Dermis blood vessel endothelial cell (primary cell): ENCODE measurements at regions not wholly inside any gene's neighbourhood (a gene's known extent, or its start where the extent isn't known, plus 50 kb on each side); places are given as distances from the start of the nearest gene placed in this dataset.

ENCODE experiments used
- DNase-seq: peaks from one replicate; pipeline ENCODE4 v3.0.0; 2010

GRCh38 chr14:85811340-85811739 lies 281.4 kb downstream of the FLRT2 start:
- no peak for DNase-seq

GRCh38 chr14:85799668-85800067 lies 269.7 kb downstream of the FLRT2 start:
- no peak for DNase-seq

GRCh38 chr14:85798856-85799255 lies 268.9 kb downstream of the FLRT2 start:
- no peak for DNase-seq

- DNase-seq, result no peak
Measured at GRCh38 chr14:85793533-85793932, 263.6 kb downstream of the FLRT2 start.

GRCh38 chr14:85789506-85789905 lies 259.6 kb downstream of the FLRT2 start:
- DNase-seq, result no peak

GRCh38 chr14:85788470-85789233 lies 258.7 kb downstream of the FLRT2 start:
- no peak for DNase-seq

- no peak for DNase-seq
Measured at GRCh38 chr14:85766295-85766694, 236.4 kb downstream of the FLRT2 start.

GRCh38 chr14:85764822-85765221 lies 234.9 kb downstream of the FLRT2 start:
- no peak for DNase-seq

- no peak for DNase-seq
Measured at GRCh38 chr14:85762526-85762925, 232.6 kb downstream of the FLRT2 start.

GRCh38 chr14:85752175-85752574 lies 222.2 kb downstream of the FLRT2 start:
- DNase-seq, result no peak

- DNase-seq, result no peak
Measured at GRCh38 chr14:85744573-85744972, 214.6 kb downstream of the FLRT2 start.

GRCh38 chr14:85732031-85732430 lies 202.1 kb downstream of the FLRT2 start:
- no peak for DNase-seq

GRCh38 chr14:85731186-85731585 lies 201.2 kb downstream of the FLRT2 start:
- DNase-seq, result no peak

- no peak for DNase-seq
Measured at GRCh38 chr14:85728476-85729065, 198.6 kb downstream of the FLRT2 start.

GRCh38 chr14:85714069-85714468 lies 184.1 kb downstream of the FLRT2 start:
- no peak for DNase-seq

GRCh38 chr14:85711620-85712019 lies 181.7 kb downstream of the FLRT2 start:
- DNase-seq, result no peak
